NCI-H226 (cell line): ENCODE measurements at regions not wholly inside any gene's neighbourhood (a gene's known extent, or its start where the extent isn't known, plus 50 kb on each side); places are given as distances from the start of the nearest gene placed in this dataset.

Source experiments
- DNase-seq: peaks from one replicate; pipeline ENCODE4 v3.0.0-alpha.2; 2015

DNA sequence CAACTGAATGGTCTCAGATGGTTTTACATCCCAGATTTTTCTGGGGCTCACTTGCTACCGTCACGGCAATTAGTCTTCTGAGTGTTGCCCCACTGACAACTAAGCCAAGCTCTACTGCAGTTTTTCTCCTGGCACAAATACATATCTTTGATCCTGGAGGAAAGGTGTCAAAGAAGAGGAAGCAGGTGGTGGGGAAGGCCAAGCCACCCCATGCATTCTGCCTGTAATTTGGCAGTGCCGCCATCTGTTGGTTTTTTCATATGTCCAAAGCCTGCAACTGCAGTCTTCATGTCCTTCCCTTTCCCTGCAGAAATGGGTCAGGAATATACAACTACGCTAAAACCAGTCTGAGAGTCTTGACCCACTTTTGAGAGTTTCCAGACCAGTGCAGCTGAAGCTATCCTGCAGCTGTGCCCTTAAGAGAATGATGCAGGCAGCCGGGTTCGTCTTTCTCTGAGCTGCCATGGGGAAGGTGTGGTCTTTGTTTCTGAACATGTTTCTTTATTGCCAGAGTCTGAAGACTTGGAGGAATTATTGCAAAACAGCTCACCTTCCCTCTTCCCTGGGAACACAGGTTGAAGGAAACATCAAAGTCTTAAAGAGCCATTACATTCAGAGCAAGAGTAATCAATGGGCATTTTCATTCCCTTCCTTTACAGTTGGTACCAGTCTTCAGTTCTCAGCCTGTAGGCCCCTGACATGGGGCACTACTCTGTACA lies 71.8 kb upstream of the ATL2 start:
- DNase-seq: no peak

DNA sequence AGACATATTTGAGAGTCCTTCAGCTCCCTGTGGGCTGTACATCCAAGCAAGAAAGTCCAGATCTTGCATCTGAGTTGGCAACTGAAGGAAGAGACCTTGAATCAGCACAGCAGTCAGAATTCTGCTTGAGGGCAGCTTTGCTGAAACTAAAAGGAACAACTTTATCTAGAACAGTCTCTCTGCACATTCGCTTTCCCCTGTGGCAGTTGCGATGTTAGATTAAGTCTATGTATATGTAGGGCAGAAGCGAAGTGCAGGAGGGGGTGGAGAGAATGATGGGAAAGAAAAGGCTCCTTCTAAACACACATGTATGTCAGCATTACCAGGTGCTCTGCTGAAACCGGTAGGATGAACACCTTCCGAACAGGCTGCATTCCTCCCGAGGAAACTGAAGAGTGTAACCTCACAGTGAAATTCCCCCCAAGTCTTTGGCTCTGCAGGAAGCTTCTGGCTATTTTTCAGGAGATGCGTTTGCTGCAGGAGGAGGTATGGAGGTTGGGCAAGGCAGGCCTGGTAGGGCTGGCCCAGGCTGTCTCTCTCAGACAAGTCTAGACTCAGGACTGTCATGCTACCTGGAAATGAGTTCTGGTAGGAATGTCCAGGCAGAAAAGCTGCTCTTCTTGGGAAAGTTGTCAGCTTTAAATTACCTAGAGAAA lies 70.0 kb upstream of the ATL2 start:
- DNase-seq: no peak

DNA sequence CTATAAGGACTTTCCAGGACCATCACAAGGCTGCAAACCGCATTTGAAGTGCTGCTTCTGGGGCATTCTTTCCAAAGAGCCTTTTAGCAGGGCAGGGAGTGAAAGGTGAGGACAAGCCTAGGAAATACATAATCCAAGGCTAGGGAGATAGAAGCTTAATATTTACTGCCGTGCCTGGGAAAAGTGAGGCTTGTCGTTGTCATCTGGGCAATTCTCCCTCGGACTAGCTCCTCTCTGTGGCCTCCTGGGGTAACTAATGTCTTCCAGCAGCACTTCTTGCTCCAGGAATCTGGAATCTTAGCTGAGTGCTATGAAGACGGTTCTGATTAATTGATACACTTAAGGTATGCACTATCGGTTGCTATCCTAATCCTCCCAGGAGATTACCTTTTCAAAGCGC lies 69.3 kb upstream of the ATL2 start:
- DNase-seq: no peak

DNA sequence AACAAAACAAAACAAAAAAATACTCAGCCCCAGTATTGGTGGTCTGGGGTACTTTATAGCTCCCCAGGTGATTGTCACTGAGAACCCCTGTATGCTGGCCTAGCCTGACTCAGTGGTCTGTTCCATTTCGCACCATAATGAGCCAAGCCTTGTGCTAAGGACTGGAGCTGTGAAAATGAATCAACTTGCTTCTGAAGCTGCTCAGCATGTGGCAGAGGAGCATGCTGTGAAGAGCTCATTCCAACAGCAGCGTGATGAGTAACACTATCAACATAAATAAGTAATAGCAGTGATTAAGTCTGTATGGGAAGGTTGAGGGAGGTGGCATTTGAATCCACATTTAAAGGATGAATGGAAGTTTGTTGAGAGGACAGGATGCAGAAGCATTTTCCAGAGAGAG lies 67.2 kb upstream of the ATL2 start:
- peak; percentile 5 for DNase-seq

DNA sequence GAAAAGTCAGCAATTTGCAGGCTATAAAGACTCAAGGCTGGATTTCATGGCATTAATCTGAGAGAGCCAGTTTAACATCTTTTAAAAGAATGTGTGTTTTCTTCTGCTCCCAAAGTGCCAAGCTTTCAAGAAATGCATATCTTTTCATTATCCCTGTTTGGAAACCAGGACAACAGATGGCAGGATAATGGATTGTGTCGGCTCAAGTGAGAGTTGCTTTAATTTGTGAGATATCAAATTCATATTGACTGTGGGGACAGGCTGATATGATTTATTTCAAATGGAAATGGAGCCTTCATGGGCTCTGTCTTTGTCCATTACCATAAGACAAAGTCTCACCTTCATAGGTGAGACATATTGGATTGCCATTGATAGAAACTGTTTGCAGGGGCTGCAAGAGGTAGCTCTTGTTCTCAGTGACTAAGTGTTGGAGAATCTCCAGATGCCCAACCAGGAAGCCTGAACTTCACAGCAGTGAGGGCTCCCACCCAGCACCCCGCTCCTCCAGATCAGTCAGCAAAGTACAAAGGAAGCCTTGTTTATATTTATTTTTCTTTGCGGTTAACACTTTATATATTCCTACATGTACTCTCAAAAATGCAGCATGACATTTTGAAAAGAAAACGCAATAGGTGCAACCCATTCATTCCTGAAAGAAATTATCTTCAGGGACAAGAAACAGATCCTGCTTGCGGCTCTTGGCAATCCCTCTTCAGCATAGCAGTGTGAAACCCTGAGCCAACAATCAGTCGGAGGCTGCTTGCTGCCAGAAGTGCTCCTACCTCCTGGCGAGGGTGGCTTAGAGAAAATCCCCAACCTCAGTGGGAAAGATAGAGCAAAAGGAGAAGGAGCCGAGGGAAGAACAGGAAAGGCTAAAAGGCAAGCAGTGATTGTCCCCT lies 65.8 kb upstream of the ATL2 start:
- no peak for DNase-seq

DNA sequence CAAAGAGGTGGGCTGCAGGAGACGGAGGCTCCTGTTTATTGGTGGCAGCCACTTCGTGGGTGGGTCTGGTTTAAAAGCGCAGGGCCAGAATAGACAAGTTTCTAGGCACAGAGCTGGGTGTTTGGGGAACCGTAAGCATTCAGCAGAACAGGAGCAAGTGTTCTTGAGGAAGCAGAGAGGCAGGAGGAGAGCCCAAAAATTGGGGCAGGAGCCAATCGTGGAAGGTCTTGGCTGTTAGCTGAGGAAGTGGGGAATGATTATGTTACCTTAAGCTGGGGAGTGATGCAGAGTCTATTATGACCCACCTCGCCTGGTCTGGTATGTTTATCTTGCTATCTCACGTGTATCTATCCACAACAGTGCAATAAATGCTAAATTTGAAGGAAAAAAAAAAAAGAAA lies 64.3 kb upstream of the ATL2 start:
- no peak for DNase-seq

DNA sequence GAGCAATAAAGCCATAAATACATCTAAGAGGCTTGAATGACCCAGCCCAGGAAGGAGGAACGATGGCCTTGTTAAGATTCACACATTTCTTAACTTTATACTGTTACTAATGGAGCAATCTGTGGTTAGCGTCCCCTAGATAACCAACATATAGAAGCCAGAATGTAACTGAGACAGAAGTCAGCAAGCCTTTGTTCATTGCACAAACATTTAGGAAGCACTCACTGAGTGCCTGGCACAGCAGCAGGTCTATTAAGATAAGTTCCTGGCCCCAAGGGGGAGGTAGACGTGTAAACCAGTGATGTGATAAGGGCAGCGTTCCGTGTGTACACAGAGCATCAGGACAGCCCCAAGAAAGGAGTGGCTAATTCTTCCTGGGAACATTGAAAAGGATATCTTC lies 63.6 kb upstream of the ATL2 start:
- DNase-seq: peak; percentile 50

DNA sequence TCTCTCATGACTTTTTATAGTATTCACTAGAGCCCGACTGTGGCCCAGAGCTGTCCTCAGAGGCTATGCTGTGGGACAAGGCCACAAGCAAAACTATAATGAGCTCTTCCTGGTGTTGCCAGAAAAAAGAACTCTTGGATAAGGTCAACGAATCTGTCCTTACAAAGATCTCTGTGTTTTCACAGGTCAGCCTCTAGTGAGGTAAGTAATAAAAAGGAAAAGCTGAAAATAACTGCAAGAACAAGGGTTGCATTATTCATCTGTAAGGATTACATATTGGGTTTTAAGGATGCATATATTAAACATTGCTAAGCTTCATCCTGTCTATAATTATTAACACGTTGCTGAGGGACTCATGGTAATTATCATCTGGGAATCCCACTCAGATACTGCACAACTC lies 62.8 kb upstream of the ATL2 start:
- no peak for DNase-seq

DNA sequence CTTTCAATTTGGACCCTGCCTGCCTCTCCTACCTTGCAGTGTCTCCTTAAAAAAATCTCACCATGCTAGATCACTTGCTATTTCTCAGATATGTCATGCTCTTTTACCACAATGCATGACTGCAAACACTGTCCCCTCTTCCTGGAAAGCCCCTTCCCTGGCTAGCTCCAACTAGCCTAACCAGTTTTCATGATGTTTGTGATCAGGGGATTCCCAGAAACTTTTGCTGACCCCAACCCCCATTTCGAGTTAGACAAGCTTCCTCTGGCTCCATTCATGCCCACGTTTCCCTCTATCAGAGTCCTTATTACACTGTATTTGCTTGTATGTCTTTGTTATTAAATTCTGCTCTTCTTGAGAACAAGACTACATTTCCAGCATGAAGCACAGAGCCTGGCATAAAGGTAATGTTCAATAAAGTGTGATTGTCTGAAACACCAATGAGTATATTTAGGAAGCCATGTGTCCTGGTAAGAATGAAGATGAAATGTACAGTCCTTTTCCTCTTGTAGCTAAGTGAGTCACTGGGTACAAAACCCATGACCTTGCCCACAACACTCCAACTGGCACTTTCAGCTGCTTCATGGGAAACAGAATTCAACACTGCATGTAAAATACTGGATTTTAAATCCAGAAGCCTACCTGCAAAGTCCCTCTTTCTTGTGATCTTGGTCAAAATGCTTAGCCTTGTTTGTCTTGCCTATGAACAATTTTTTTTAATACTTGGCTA lies 62.0 kb upstream of the ATL2 start:
- DNase-seq: no peak

DNA sequence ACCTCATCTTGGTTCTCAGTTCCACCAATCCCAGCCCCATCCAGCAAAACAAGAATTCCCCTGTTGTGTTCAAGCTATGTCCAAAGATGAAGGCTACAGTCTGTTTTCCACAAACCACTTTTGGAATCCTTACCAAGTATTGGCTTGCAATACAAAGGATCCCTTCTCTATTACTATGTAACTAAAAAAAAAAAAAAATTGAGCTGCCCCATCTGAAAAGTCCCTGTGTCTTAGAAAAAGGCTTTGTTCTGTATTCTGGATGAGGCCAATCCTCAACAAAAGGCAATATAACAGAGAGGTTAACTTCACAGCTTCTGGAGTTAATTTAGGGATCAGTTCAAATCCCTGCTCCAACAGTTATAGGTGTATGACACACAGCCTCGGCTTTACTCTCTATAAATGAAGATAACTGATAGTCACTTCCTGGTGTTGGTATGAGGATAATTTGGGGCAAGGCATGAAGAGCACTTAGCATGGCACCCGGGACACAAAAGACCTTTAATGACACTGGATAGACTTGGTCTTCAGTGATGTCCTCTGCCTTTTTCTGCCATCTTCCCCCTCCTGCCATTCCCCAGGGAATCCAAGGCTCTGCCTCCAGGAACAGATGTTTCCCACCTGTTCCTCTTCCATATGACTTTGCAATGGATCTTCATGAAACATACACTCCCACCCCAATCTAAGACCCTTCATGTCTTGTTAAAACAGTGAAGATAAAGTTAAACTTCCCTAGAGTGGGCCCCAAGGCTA lies 61.2 kb upstream of the ATL2 start:
- no peak for DNase-seq

DNA sequence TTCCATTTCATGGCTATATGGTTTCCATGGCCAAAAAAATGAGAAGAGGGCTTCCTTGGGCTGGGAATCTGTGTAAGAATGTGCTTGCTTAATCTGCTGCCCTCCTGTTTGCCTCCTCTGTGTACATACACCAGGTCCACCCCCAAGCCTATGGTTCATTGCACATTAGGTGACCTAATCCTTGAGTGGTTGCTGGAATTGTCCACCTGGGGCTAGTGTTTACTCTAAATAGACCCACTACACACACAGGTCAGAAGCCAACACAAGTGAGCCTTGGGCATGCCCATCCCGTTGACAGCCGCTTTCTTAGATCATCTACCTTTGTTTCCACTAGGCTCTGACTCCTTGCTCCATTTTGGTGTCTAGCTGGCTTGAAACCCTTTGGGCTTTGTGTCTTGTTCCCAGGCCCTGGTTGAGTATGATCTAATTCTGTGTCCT lies 59.2 kb upstream of the ATL2 start:
- no peak for DNase-seq

DNA sequence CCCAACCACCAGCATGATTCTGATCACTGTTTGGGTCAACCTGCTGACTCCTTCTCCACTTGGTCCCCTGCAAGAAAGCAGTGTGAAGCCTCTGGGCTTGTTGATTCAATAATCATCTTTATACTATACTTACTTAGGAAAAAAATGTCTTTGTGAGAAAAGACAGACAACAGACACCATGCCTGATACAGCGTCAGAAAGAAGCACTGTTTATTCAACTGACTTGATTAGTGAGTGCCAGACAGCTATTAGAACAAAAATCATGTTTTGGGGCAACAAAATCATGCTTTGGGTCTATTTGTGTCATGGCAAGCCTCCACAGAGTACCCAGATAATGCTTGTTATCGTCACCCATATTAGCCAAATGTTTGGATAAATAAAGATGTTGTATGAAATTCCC lies 58.7 kb upstream of the ATL2 start:
- DNase-seq: no peak

DNA sequence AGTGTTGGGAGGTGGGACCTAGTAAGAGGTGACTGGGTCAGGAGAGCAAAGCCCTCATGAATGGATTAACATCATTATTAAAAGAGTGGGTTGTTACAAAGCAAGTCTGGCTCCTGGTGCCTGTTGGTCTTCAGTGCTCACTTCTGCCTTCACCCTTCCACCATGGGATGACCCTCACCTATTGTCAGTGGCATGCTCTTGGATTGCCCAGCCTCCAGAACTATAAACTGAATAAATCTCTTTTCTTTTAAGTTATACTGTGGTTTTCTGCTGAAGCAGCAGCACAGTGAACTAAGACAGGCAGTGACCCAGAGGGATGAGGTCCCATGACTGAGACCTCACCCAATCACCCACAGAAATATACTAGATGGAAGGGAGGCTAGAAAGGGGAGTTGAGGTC lies 57.5 kb upstream of the ATL2 start:
- DNase-seq: no peak

DNA sequence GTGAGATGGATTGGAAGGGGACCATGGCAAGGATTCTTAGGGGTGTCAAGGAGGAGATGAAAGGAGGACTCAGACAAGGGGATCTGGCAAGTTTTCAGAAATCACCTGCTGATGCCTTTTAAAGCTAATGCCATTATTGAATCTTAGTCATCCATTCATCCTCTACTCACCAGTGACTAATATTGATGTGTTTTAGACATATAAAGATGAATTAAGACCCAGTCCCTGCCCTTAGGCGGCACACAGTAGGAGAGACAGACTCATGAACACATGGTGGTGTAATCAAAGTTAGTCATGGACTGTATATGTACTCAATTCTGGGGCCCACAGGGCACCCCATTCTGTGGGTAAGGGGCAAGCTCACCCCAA lies 56.5 kb upstream of the ATL2 start:
- no peak for DNase-seq

DNA sequence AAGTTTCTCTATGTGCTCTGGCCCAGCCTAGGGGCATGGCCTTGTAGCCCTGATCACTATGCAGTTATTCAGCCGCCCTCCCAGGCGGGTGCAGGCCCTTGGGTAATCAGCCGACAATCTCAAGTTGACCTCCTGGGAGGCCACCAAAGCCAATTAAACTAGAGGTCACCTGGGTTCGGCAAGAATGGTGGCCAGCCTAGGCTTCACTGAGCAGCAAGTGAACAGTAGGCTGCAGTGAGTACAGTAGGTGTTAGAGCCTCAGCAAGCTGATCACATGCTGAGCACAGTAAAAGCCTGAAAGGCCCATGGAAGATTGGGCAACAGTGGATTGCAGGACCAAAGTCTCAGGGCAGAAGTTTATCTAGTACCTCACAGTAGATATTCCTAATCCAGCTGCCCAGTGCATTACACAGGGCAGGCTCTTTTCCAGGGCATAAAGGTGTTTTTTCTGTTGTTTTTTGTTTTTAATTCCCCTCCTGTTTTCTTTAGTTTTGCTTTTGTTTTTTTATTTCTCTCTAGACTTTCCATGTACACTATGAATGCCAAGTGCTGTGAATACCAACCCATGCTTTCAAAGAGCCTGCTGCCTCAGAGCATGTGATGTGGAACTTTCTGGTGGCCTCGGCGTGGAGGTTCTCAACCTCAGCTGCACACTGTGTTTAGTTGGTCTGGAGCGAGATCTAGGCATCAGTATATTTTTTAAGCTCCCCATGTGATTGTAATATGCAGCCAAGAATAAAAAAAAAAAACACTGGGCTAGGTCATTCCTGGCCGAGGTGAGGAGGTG lies 55.9 kb upstream of the ATL2 start:
- DNase-seq: no peak

DNA sequence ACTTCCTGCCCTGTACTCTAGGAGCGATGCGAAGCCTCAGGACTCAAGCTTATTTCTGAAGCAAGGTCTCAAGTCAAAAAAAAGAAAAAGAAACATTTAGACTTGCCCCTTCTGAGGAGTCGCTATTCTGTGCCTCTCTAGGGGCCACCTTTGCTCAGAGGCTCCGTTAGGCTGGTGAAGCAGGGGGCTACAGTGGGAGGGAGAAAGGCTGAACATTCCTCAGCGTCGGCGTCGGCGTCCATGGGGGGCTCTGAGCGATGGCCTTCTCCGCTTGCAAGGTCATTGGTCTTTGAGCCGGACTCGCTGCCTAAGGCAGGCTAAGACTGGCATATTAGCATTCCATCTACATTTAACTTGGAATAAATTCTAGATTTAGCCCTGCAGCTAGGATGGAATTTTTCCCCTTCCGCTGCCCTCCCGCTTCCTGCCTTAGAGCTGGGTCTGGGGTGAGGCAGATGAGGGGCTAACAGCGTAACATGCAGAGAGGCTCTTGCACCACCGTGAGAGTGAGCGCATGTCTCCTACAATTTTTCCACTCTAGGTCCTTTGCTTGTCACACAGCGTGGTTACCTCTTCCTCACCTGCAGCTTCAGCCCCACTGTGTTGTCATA lies 53.6 kb upstream of the ATL2 start:
- DNase-seq: no peak

DNA sequence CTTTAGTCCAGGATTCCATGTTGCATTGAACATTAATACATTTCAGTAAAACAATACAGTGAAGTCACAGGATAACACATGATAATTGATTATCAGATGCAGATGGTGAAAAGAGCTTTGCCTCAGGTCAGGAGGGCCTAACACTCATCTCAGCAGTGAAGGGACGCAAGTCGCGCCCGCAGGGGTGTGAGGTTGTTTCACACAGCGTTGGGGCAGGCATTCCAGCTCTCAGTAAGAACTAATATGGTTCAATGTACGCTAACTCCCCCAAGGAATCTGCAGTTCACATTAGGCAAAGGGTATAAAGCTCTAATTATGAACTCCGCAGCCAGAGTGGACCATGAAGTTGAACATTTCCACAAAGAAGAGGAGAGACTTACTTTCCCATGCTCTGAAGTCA lies 53.1 kb upstream of the ATL2 start:
- no peak for DNase-seq

DNA sequence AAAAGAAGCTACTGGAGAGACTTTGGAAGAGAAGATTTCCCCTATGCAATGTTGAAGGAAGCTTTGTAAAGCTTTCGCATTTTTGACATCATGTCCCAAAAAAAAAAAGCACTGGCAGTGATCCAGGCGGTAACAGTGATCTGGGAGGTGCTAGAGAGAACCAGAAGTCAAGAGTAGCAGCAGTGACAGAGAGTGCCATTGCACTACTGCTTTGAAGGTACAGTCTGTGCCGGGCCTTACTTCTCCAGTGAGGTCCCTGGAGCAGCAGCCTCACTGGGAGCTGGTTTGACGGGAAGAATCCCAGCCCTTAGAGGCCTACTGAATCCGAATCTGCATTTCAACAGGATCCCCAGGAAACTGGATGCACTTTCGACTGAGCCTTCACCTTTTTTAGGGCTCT lies 50.9 kb upstream of the ATL2 start:
- no peak for DNase-seq

DNA sequence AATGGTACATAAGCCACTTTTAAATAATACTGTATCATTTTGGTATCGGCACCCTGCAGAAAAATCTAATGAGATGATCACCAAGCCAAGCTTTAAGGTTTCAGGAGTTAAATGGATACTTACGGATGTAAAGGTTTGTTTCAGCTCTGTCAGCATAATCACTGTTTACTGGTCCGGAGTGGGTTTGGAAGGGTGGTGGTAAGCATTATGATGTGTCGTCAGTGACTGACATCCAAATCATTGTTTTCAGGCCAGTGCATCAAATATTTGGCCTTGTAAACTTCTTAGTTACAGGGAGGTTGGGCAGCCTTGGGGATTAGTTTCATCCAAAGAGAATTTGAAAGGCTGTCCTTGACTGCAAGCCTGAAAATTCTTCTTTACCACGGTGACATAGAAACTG lies 50.0 kb upstream of the ATL2 start:
- DNase-seq: no peak
